ENCODE measurements at regions not wholly inside any gene's neighbourhood (a gene's known extent, or its start where the extent isn't known, plus 50 kb on each side); places are given as distances from the start of the nearest gene placed in this dataset.
"Not testable (repeated sequence)": the region's sequence is repeated elsewhere in the genome, so short reads cannot be mapped to it uniquely, and the experiment has no call there.

DNA sequence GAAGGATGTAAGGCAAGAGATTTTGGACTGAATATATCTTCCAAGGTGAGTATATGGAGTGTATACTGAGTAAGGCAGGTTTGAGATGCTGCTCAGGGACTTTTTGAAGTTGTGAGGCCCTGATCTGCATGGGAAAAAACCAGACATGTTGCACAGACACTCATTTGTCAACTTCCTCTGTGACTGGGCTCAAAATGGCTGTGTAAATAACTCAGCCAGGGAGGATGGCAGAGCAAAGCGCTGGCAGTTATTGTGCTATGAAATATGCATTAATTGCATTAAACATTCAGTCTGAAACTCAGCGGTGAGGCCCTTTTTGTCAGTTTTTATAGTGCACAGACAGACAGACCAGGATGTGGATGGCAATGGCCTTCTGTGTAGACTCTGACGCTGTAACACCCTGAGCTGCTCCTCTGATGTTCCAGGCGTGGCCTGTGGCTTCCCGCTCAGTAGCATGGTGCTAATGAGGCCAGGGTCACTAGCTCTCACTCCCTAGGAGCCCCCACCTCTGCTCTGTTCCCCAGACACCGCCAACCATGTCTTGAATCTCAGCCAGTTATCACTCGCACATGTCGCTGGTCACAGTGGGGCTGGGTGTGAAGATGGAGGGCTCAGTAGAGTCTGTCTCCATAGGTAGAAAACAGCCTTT, 307.0 kb upstream of the PROX1 start:
- no peak for DNase-seq (ENCODE audit: low spot score)

DNA sequence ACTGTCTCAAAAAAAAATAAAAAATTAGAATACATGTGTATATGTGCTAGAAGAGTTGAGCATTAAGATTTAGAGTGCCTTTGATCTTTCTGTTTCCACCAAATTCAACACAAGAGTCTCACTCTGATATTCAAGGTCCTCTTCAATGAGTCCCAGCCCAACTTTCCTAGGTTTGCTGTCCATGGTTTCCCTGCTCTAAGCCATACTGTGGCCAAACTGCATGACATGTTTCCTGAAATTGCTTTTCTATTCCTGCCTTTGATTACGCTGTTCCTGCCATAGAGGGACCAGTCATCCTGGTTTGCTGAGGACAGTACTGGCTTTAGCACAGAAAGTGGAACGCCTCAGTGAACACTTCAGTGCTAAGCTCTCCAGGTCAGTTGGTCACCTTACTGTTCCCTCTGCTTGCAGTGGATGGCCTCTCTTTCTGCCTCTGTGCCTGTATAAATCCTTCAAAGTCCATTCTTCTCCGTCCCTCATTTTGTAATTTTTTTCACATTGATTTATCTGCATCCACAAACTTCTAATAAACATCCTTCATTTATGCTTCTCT, 305.9 kb upstream of the PROX1 start:
- DNase-seq (ENCODE audit: low spot score) = no peak

DNA sequence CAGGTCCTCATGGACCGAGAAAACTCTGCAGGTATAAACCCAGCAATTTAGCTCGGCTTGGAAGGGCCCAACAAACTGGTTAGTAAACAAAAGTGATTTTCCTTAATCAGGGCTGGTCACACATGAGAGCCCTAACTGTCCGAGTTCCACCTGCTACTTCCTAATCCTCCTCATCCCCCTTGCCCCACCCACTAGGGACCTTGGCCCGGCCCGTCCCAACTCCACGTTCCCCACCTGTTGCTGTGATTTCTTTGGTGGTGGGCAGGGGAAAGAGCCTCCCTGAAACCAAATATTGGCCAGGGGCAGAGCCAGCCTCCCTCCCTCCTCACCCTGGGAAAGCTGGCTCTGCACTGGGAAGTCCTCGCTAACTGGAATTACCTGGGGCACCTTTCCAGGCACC, 304.2 kb upstream of the PROX1 start:
- DNase-seq (ENCODE audit: low spot score) = no peak

DNA sequence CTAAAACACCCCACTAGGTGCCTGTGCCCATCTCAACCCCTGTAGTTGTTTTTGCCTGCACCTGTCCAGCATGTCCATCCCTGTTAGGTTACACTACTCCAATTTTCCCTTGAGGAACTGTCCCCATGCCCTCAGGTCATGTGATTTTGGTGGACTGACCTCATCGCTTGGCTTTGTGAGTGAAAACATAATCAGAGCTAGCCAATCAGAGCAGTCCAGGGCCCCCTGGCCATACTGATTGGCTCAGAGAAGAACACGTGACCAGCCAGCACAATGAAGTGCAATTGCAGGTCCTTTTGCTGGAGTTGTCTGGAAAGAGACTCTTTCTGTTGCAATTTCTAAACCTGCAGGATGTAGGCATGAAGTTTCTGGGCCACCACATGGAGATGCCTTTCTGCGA, 303.3 kb upstream of the PROX1 start:
- no peak for DNase-seq (ENCODE audit: low spot score)

DNA sequence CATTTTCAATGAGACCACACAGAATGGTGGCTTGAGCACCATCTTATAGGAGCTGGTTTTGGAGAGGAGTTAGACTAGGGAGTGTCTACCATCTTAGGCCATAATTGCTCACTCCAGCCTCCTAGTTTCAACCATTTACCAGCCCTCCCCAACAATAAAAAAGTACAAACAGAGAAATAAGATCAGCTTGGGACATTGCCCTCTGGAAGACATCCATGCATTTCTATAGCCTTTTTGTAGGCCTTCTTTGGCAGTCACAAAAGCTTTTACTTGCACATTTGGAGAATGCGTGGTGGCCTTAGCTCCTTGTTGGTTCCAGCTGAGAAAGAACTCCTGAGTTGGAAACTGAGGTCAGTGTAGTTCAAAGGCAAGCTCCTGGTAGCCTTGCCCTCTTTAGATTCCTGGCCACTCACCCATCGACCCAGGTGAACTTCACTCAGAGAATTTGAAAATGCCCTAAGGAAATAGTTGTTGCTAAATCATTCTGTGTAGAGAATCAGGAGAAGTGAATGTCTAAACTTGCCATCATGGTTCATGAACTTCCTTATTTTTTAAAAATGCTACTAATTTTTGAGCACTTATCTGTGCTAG, 301.7 kb upstream of the PROX1 start:
- DNase-seq (ENCODE audit: low spot score) = no peak

DNA sequence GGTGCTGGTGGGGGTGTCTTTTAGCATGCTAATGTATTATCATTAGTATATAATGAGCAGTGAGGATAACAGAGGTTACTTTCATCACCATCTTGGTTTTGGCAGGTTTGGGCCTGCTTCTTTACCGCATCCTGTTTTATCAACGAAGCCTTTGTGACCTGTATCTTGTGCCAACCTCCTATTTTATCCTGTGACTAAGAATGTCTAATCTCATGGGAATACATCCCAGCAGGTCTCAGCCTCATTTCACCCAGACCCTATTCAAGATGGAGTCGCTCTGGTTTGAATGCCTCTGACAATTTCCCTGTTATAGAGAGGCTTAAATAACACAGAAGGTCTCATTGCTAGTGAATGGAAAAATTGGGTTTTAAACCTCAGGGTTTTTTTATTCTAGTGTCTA, 300.8 kb upstream of the PROX1 start:
- DNase-seq (ENCODE audit: low spot score) = no peak

DNA sequence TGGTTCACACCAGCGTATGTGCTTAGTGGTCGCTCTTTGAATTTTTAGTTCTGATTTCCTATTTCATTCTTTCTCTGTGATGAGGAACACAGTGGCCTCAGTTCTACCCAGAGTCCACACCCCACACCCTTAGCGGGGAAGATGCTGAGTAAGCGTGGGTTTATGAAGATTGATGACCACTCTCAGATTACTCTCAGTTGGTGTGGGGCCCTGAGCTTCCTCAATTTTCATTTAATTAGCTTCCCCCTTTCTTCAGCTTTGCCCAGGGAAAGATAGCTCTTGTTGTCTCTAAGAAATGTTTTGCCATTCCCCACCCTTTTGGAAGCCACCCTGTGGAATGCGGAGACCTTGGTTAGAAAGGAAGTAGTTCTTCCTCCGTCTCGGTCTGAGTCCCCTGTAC, 299.9 kb upstream of the PROX1 start:
- DNase-seq (ENCODE audit: low spot score) = no peak

DNA sequence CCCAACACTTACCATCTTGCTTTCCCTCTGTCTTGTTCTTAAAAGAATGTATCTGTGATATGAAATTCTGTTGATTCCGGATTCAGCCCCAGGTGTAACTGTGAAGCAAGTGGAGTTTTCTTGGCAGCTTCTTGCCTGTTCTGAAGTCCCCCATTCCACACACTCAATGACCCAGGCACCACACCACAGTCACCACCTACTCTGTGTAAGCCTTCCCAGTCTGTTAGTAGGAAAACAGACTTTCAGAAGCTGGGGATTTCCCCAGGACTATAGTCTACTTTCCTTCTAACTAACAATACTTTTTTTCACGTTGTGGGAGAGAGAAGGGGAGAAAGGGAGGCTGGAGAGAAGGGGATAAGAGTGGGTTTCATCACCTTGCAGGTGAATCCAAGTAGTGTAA, 299.1 kb upstream of the PROX1 start:
- DNase-seq (ENCODE audit: low spot score) = no peak

DNA sequence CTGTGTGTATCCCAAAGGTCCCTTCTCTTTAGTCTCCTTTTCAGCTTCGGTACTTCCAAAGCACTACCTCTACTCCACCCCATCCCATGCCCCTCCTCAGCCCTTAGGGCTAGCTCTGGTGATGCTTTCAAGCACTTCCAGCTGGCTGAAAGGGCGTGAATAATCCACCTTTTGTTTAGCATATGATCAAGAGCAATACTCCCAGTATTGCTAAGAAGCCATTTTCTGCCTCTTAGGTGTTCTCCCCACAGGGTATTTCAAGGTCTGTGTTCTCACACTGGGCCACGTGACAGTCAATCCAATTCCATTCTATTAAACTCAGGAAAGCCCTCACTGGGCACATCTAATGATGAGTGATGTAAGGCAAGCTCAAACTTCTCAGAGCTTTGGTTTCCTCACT, 298.5 kb upstream of the PROX1 start:
- DNase-seq (ENCODE audit: low spot score) = no peak

DNA sequence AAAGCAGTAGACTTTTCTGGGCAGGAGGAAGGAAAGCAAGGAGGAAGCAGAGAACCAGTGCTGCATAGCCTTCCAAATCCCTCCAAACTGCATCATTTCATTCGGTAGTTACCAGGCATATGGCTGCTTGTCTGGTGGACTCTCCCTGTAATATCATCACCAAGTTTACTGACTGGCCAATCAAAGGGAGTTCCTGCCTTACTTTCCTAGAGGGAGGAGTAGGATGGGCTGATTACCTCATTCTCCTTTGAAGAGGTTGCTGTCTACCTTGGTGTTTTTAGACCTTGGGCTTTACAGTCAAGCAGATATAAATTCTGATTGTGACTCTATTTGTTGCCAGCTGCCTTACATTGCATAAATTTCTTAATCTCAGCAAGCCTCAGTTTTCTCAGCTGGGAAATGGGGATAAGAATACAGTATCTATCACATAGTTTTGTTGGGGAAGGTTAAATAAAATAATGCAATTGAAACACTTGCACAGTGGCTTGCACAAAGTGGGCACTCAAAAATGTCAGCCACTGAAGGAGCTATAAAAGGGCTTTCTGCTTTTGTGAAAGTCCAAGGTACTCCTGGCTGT, 297.3 kb upstream of the PROX1 start:
- DNase-seq (ENCODE audit: low spot score) = no peak

DNA sequence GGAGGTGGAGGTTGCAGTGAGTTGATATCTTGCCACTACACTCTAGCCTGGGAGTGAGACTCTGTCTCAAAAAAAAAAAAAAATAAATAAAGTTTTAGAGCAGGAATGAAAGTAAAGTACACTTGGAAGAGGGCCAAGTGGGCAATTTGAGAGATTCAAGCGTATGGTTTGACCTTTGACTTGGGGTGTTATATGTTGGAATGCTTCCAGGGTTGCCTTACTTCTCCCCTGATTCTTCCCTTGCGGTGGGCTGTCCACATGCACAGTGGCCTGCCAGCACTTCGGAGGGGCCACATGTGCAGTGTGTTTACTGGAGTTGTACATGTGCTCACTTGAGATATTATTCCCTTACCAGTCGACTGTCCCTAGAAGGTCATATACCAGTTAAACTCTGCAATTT, 295.5 kb upstream of the PROX1 start:
- DNase-seq (ENCODE audit: low spot score) = no peak

DNA sequence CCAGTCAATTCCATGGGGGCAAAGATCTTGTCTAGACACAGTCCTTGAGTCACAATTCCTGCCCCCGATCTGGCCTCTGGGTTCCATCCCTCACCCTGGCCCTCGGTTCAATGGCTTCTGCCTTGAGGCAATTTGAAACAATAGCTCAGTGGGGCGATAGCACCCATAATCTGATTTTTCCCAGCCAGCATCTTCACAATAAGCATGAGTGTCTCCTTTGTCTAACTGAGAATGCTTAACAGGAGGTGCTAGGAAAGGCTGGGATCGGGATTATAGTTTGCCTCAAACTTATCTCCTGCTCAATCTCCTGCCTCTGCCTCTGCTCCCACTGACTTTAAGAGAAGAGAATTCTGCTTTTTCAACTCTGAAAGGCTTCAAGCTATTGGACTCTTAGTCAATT, 293.9 kb upstream of the PROX1 start:
- no peak for DNase-seq (ENCODE audit: low spot score)

DNA sequence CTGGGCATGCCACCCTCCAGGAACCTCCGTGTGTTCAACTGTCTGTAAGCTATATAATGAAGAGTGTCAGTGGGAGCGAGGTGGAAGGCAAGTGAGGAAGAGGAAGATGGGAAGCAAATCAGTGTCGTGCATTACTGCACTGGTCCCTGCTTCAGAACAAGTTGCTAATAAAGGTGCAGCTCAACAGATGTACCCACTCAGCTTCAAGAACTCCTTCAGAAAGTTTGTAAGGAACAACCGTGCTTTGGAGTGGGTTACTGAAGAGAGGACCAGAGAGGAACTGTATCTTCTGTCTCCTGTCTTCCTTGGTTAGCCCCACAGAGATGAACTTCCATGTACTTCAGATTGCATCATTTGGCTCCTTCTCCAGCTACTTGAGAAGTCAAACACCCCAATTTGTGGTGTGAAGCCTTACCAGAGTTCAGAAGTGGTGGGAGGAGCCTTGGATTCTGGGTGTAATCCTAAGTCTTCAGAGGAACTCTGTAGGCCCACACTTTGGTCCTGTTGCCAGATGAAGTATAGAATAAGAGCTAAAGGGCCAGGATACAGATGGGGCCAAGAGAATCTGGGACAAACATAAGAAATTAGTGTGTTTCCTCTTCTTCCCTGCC, 290.5 kb upstream of the PROX1 start:
- no peak for DNase-seq (ENCODE audit: low spot score)

DNA sequence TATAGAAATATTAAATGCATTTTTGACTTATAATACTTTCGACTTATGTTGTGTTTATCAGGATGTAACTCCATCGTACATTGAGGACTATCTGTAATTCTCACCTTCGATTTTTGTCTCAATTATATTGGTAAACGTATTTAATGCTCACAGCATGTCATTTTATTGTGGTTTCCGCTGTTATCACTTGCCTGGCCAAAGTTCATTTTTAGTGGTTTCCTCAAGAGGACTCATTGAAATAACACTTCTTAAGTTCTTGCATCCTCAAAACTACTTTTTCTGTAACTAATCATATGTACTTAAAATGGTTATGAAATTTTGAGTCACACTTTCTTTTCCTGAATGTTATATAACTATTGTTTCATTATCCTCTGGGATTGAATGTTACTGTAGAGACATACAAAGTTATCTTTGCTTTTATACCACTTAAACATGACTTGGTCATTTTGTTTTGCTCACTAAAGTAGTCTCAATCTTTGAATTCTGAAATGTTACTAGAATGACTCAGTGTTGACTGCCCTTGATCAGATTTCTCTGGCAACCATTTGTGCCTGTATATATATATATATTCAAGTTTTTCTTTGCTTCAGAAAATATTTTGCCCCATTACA, 289.6 kb upstream of the PROX1 start:
- DNase-seq (ENCODE audit: low spot score) = no peak

DNA sequence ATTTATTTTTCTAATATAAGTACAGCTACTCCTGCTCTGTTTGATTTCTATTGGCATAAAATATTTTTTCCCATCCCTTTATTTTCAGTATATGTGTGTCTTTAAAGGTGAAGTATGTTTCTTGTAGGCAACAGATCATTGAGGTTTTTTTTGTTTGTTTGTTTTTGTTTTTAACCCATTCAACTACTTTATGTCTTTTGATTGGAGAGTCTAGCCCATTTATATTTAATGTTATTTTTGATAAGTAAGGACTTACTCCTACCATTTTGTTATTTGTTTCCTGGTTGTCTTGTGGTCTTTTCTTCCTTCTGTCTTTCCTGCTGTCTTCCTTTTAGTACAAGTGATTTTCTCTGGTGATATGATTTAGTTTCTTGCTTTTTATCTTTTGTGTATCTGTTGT, 285.1 kb upstream of the PROX1 start:
- DNase-seq (ENCODE audit: low spot score) = no peak

DNA sequence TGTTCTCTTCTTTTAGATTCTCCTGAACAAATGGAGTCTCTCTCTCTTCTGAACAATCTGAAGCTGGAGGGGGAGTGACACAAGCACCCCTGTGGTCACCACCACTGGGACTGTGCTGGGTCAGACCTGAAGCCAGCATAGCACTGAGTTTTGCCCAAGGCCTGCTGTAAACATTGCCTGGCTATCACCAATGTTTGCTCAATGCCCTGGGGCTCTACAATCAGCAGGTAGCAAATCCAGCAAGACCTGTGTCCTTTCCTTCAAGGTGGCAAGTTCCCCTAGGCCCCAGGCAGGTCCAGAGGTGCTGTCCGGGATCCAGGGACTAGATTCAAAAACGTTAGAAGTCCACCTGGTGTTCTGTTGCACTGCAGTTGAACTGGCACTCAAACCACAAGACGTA, 282.8 kb upstream of the PROX1 start:
- DNase-seq (ENCODE audit: low spot score) = no peak

DNA sequence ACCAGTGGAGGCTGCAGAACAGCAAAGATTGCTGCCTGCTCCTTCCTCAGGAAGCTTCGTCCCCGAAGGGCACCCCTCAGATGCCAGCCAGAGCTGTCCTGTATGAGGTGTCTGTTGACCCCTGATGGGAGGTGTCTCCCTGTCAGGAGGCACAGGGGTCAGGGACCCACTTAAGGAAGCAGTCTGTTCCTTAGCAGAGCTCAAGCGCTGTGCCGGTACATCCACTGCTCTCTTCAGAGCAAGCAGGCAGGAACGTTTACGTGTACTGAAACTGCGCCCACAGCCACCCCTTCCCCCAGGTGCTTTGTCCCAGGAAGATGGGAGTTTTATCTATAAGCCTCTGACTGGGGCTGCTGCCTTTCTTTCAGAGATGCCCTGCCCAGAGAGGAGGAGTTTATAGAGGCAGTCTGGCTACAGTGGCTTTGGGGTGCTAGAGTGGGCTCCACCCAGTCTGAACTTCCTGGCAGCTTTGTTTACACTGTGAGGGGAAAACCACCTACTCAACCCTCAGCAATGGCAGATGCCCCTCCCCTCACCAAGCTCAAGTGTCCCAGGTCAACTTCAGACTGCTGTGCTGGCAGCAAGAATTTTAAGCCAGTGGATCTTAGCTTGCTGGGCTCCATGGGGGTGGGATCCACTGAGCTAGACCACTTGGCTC, 275.8 kb upstream of the PROX1 start:
- not testable (repeated sequence) for DNase-seq (ENCODE audit: low spot score)

DNA sequence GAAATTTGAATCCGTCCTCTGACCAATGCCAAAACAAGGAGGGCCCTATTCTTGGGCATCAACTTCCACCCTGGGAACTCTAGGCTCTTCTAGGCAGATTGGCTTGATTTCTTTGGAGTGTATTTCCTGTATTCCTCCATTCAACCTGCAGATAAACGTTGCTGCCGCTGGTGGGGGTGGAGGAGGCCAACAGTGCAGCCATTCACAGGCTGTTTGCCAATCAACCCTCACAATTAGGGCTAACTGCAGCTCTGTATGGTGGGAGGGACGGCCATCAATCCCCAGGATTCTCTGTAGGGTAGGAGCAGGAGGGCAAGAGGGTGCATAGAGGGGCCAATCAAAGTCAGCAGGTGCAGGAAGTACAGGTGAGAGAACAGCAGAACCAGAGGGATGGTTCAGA, 273.1 kb upstream of the PROX1 start:
- no peak for DNase-seq (ENCODE audit: low spot score)

DNA sequence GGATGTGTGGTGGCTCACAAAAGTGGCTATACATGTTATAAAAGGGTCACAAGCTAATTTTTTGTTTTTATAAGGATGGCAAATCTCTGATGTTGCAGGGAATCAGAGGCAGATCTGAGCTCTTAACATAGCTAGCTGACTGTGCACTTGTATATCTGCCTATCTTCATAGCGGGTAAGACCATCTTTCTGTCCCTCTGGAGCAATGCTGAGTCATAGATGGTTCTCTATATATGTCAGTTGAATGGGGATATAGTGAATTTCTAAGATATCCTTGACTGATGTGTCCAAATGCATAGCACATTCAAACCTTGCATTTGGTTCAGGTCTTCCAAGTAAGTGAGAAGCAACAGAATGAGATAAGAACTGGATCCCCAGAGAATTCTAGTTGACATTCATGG, 272.6 kb upstream of the PROX1 start:
- no peak for DNase-seq (ENCODE audit: low spot score)

DNA sequence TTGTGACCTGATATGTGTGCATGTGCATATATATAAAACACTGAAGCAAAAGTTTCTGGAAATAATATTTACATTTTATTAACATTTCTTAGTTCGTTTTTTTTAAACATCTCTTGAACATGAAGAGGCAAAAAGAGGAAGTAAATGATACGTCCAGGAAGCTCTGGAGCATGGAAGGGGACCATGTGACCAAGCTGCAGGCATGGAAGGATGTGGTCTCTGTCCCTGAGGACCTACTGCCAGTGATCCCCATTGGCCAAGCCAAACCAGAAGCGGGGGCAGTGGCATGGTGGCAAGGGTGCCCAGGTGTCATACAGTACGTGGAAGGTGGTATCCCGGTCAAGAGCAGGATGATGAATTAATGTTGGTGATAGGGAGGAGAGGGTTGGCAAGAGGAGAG, 268.3 kb upstream of the PROX1 start:
- no peak for DNase-seq (ENCODE audit: low spot score)

DNA sequence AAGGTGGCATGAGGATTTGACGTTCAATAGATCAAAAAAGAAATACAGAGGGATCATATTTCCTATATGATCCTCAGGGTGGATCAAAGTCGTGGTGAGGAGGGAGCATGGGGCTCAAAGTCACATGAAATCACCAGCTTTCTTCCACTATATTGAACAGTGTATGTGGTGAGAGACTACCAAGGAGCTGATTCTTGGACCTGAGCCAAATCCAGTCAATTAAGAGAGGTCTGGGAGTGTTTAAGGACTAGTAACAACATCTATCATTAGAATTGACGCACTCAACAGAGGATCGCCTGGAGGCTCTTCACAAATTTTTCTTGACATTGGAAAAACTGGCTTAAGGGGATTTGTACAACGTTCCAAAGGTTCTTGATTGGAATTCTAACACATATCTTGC, 267.7 kb upstream of the PROX1 start:
- DNase-seq (ENCODE audit: low spot score) = no peak

DNA sequence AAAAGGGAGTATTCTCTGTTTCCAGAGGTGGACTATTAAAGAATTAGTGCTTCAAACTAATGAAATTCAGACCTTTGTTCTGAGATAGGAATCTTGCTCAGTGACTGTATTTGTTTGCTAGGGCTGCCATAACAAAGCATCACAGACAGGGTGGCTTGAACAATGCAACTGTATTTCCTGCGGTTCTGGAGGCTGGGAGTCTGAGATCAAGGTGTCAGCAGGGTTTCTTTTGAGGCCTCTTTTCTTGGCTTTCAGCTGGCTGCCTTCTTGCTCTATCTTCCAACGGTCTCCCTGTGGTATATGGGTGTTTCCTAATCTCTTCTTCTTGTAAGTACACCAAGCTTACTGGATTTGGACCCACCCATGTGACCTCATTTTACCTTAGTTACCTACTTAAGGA, 264.6 kb upstream of the PROX1 start:
- no peak for DNase-seq (ENCODE audit: low spot score)
